ENCODE measurements at regions not wholly inside any gene's neighbourhood (a gene's known extent, or its start where the extent isn't known, plus 50 kb on each side); places are given as distances from the start of the nearest gene placed in this dataset.
A peak's percentile ranks its signal among the peaks of the same experiment; 100 is the strongest.

DNA sequence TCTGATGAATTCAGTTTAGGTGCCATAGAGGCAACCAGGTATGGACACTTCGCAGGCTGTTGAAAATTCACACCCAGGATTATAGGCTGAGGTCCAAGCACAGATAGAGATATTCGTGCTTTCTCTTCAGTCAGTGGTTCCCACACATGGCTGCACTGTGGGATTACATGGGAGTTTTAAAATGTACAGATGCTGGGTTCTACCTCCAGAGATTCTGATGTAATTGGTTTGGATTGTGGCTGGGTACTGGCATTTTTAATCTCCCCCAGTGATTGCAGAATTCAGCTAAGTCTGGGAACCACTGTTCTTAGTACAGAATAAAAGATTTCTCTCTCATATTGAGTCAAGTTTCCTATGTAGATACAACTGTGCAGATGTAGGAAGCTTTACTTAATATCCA is 91.6 kb downstream of the FOXB1 start:
- no peak for DNase-seq (ENCODE audit: low spot score)

DNA sequence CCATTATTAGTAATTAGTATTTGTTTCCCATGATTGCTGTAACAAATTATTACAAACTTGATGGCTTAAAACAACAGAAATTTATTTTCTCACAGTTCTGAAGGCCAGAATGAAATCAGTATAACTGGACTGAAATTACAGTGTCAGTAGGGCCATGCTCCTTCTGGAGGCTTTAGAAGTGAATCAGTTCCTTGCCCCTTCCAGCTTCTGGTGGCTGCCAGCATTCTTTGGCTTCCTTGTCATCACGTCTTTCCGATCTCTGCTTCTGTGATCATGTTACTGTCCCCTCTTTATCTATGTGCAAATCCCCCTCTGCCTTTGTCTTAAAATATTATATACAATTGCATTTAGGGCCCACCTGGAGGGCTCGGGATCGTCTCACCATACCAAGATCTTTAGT is 92.0 kb downstream of the FOXB1 start:
- DNase-seq (ENCODE audit: low spot score), result no peak

DNA sequence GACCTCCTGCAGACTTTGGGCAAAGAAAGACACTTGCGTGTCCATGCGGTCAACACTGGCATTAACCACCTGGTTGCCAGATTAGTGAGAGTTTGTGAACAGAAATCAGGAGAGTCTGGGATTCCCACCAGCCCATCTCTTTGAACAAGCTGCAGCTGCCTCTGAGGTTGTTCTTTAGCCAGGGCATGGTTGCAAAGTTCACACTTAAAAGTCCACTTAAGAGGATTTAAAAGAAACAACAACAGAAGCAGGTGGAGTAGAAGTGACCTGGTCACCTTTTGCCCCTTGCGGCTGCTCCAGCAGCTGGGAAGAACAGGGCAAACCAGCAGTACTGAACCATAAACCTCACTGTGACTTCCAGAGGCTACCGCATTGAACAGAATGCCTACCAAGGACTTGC is 97.3 kb downstream of the FOXB1 start:
- no peak for DNase-seq (ENCODE audit: low spot score)

DNA sequence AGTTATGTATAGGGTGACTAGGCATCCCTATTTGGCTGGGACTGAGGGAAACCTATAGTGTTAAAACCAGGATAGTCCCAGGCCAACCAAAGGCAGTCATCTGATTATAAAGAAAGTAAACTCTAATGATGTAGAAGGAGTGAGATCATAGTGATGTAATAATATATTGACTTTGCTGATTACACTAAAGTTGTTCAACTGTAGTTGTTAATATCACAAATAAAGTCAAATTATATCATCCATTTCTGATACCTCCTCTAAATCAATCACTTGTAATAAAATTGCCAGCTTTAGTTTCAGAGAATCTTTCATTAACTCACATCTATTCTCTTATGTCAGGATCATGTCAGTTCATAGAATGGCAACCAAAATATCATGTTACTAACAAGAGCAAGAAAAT is 98.6 kb downstream of the FOXB1 start:
- DNase-seq (ENCODE audit: low spot score), result no peak

GRCh38 chr15:60110909-60111308 is 106.8 kb downstream of the FOXB1 start:
- DNase-seq (ENCODE audit: low spot score), result no peak

DNA sequence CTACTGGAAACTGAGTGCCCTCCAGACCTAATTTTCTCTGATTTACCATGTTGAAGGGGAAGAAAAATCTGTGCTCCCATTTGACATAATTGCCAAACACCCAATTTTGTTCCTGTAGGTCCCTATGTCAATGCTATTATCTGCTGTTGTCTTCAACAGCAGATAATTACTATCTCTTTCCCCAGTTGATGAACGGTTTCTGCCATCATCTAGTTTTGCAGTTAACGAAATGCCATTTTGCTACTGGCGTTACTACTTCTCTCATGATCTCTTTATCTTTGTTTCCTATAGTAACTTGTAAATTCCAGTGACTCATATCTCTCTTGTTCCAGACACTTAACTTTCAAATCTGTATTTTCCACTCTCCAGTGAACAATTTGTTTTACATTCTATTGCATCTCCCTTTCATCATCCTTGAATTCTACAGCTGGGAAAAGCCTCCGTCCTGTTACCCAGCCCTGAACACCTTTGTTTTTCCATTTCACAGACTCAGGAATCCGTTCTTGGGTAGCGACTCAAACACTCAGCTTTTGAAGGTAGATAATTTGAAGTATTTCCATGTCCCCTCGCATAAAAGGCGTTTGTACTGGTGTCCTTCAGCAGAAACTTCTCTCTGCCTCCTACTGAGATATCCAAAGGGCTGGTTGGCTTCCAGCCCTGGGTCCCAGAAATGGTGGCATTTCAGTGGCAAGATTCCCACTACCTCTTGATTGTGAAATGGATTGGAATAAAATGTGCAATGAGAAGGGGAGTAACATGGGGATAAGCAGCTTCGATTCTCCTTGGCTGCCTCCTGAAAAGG is 111.7 kb downstream of the FOXB1 start:
- DNase-seq (ENCODE audit: low spot score), result no peak

DNA sequence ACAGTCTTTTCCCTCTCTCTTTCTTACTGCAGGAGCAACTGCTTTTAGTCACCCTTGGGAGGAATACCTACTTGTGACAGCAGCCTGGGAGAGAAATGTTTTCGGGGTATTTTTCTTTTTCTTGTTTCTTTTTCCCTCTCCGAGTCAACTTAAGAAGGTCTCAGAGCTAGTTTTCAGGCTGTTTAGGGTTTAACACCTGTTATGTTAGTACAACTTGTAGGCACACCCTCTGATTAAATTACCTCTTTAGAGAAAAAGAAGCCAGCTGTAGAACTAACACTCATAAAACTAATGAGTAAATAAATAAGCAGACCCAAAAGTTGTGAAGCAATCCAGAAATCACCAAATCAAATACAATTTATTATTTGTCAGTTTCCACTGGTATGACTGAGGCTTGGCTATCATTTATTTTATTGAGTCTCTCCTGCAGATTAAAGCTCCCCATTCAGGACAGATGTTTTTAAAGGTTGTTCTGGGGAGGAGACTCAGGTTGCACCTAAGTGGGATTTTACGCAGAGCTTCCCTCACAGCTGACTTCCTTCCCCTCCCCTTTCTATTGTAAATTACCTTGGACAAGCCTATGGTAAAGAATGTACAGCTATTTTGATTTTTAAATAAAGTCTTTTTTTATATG is 112.5 kb downstream of the FOXB1 start:
- no peak for DNase-seq (ENCODE audit: low spot score)

GRCh38 chr15:60118146-60118545 is 114.0 kb downstream of the FOXB1 start:
- no peak for DNase-seq (ENCODE audit: low spot score)

GRCh38 chr15:60118626-60119025 is 114.5 kb downstream of the FOXB1 start:
- DNase-seq (ENCODE audit: low spot score), result no peak

DNA sequence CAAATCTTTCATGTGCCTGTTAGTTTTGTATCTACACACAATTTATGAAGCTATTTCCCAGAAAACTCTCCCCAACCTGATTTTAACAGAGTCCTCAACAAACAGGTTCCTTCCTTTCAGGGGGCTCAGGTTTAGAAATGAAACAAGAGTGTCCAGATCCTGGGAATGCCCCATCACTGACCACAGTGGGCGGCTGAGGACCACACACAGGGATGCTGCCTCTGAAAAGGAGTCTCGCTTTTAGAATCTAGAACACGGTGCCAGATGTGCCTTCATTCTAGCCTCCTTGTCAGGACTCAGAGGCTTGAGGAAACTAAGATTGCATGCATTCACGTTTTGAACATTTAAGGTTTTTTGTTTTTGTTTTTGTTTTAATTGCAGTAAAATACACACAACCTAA is 115.0 kb downstream of the FOXB1 start:
- no peak for DNase-seq (ENCODE audit: low spot score)

- DNase-seq (ENCODE audit: low spot score), result no peak
These were observed 116.0 kb downstream of the FOXB1 start for GRCh38 chr15:60120100-60120499.

DNA sequence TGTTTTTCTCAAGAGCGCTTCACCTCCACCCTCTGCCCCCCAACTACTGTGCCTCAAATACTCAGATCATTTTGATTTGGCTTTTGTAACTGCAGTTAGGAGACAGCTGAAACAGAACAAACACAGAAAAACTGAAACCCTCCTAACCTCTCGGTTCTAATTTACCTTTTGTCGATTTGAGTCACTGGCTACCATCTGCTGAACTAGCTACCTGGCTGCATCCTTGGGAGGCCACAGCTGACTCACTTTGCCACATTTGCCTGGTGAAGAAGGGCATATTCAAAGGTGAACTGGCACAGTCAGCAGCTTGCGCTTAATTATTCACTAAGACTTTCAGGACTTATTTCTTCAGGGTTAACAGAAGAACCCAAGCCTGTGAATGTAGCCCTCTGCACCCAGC is 117.7 kb downstream of the FOXB1 start:
- no peak for DNase-seq (ENCODE audit: low spot score)

GRCh38 chr15:60122691-60123090 is 118.6 kb downstream of the FOXB1 start:
- DNase-seq (ENCODE audit: low spot score), result no peak

GRCh38 chr15:60124460-60125070 is 120.5 kb downstream of the FOXB1 start:
- no peak for DNase-seq (ENCODE audit: low spot score)

DNA sequence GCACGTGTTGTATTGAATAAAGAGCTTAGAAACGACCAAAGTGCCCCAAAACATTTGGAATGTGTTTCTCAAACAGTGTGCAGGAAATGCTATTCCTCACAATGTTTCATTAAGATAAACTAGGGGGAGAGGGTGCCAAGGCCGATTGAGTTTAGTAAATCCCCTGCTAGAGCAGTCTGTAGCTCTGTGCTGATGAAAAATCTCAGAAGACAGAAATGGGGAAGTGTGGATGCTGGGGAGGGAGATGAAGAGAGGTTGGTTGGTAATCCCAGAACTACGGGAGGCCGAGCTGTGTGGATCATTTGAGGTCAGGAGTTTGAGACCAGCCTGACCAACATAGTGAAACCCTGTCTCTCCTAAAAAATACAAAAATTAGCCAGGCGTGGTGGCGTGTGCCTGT is 121.2 kb downstream of the FOXB1 start:
- no peak for DNase-seq (ENCODE audit: low spot score)

DNA sequence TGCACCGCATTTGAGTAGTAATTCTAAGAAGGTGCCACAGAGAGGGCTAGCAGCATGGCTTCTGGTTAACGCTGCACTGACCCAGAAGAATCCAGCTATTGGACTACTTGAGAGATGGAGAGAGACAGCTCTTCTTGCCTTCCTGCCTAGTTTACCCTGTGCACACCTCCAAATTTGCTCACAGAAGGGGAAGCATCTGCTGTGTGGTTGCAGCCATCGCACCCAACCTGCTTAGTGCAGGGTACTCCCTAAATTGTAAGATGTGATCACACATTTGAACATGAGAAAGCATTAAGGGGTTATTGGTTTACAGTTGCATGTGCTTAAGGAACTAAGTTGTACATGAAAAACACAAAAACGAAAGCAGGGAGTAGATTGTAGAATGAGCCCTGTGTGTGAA is 122.1 kb downstream of the FOXB1 start:
- no peak for DNase-seq (ENCODE audit: low spot score)

DNA sequence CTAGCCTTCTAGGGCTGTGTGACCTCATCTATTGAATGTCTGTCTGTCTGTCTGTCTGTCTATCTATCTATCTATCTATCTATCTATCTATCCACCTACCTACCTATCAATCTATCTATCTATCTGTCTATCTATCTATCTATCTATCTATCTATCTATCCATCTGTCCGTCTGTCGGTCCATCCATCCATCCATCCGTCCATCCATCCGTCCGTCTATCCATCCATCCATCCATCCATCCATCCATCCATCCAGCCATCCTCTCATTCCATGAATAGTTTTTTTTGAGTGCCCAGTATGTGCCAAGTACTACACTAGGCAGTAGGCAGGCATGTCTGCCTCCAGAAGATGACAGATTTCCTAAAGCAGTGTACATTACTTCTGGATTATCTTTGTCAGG is 122.5 kb downstream of the FOXB1 start:
- no peak for DNase-seq (ENCODE audit: low spot score)

GRCh38 chr15:60128000-60128376 is 123.9 kb downstream of the FOXB1 start:
- DNase-seq (ENCODE audit: low spot score), result no peak

- DNase-seq (ENCODE audit: low spot score), result no peak
These were observed 124.6 kb downstream of the FOXB1 start for GRCh38 chr15:60128710-60129109.

- no peak for DNase-seq (ENCODE audit: low spot score)
These were observed 126.3 kb downstream of the FOXB1 start for GRCh38 chr15:60130398-60130797.

- DNase-seq (ENCODE audit: low spot score), result no peak
These were observed 126.7 kb downstream of the FOXB1 start for GRCh38 chr15:60130821-60131220.

DNA sequence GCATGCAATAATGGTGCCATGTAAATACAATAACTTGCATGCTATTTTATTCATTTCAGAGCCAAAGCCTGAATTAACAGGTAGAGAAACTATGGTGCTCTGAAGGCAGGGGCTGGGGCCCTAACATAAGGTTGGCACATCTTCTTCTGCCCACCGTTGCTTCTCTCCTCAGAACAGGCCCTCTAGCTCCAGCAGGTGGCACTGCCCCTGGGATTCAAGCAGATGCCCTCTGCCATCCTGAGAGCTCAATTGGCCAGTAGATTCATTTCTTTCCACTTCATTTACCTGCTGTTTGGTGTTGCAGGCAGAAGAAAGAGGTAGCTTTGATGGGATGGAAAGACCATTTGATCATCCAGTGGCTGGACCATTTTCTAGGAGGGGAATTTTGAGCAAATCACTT is 130.5 kb downstream of the FOXB1 start:
- DNase-seq (ENCODE audit: low spot score), result no peak

- DNase-seq (ENCODE audit: low spot score), result peak; percentile 29
These were observed 131.8 kb downstream of the FOXB1 start for GRCh38 chr15:60135961-60136360.
